ENCODE measurements at regions not wholly inside any gene's neighbourhood (a gene's known extent, or its start where the extent isn't known, plus 50 kb on each side); places are given as distances from the start of the nearest gene placed in this dataset.
"Not testable (repeated sequence)": the region's sequence is repeated elsewhere in the genome, so short reads cannot be mapped to it uniquely, and the experiment has no call there.

DNA sequence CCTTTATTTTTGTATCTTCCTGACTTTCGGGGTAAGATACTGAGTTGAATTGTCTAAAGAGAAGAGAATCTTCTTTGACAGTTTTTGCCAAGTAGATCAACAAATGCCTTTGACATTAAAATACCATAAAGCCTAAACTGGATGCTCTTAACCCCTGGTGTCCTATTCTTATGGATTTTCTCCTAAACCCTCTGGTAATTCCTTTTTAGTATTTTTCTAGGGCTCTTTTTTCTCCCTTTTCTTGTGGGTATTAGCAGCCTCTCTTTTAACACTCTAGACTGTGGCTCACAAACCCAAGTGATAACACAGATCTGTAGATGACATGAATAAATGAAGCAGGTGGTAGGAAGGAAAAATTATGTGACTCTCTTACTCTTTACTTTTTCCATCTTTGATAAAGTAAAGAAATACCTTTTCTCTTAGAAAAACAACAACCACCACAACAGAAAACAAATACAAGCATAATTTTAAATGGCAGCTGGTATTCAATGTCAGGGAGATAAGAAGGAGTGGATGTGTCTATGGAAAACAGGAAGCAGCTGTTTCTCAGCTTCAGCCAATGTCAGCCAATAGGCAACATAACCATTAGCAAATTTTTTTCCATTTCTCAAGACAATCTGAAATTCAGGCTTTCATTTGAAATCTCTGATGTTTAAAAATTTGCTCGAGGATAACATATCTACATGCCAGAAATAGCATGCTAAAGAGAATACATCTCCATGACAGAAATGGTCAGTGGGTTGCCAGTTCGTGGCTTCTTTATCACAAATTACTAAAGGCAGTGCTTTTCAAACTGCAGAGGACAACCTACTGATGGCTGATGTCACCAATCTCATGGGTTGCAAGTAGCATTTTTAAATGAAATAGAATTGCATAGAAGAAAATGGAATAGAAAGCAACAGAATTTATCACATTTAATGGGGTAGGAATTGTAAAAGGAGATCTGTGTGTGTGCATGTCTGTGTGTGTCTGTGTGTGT, 123.1 kb upstream of the KRR1 start:
- no peak for DNase-seq

DNA sequence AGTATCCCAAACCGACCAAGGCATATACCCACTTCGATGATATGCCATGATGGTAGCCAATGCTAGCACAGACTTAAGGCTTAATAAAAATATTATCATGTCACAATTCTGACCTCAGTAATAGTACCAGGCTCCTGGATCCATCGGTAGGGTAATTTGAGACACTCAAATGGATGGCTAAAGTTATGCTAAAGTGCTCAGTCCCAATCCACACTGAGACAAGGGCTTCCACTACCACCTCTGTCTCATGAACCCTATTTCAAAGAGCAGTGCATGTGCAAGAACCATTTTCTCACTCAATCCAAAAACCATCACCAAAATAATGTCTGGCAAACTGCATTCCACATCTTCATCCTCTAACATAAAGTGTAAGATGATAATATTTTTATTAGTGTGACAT, 122.4 kb upstream of the KRR1 start:
- DNase-seq: no peak

DNA sequence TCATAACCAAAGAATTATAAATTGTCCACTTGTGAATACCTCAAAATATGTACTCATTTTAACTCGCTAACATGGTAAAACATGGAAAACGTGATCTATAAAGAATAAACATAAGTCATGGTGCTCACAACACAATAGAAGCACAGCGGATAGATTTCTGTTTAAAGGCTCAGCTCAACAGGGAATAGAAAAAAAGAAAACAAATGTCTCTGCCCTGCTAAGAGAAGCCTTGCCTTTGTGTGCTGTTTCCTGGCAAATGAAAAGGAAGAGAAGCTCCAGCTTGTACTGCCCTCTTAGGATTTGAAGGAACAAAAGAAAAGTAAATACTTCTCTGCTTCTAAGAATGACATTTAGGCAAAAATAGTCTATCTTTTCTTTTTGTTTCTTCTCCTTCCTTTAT, 121.0 kb upstream of the KRR1 start:
- peak; percentile 17 for DNase-seq

DNA sequence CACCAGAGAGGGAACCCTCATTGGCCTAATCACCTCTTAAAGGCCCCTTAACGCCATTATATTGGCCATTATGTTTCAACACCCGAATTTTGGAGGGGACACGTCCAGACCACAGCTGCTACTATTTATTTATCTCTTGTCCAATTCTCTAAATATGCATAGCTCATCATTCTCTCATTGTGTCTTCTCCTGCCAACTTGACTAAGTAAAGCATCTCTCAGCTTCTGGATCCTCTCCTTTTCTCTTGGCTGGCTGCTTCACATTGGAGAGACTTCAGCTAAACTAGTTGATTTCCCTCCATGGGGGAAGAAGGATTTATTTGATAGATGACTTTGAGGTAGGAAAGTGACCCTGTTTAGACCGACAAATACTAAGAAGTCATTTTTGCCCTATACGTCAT, 120.4 kb upstream of the KRR1 start:
- no peak for DNase-seq

DNA sequence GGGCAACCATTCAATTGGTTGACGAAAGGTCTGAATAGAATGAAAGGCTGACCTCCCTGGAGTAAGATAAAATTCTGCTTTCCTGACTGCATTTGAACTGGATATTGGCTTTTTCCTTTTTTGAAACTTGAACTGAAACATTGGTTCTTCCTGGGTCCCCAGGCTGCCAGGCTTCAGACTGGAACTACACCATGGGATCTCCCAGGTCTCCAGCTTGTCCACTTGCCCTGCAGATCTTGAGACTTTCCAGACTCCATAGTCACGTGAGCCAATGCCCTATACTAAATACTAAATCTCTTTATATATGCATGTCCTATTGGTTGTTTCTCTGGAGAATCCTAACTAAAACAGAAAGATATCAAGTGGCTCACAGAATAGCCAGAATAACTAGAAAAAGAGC, 118.7 kb upstream of the KRR1 start:
- no peak for DNase-seq

DNA sequence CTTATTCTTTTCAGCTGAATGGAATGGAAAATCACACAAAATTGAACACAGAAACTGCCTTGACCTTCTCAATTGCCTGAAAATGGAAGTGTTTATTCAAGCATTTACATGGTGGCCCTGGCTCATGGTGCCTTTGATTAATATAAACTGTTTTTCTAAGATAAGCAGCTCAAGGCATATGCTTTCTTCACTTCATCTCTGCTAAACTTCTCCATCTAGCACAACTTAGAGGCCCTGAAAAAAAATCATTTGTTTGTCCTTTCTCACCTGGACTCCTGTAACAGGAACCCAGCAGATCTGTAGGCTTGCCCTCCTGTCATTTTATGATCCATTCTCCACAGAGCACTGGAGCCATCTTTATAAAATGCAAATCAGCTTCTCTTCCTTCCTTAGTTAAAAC, 117.5 kb upstream of the KRR1 start:
- DNase-seq: no peak

DNA sequence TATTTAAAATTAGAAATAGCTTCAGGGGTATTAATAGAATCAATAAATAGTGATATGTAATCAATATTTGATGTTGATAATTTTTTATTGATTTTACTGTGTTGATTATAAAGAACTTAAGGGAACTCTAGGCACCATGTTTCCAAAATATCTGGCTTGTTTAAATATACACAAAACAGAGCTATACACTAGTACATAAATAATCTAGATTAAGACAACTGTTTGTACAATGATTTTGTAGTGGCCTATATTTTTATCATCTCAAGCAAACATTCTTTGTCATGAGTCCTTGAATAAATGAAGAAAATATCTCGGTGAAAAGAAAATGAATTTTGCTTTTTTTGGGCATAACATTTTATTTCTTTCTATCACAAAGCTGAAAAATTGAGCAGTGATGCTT, 117.1 kb upstream of the KRR1 start:
- DNase-seq: no peak

DNA sequence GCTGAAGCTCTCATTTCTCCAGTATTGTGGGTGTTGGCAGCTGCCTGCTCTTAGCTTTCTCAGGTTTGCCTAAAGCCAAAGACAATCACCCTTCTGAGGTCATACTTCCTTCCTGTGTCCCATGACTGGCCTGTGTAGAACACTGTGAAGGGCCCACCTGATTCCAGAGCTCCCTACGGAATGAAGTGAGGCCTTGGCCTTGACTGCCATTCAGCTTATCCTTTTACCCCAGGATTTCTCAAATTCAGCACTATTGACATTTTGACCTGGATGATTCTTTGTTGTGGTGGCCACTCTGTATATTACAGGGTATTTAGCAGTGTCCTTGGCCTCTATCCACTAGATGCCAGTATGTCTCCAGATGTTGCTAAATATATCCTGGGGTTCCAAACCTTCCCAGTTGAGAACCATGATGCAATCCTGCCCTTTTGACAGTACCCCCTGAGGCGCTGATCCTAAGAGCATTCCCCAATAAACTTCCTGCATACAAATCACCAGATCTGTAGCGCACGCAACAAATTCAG, 112.3 kb upstream of the KRR1 start:
- peak; percentile 26 for DNase-seq

DNA sequence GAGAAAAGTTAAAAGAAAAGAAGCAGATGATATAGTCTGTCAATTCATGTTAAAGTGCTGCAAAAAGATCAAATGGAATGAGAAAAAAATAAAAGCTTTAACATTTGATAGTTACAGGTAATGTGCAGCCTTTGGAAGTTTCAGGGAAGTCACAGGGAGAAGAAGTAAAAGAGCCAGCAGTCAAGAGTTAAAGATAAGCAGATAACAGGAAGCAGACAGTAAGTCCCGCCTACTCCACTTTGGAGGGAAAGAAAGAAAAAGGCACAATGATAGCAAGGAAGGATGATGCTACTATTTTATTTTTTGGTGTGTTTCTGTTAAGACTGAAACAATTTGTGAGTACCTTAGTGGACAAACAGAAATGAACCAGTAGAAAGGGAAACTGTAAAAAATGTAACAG, 111.1 kb upstream of the KRR1 start:
- no peak for DNase-seq

DNA sequence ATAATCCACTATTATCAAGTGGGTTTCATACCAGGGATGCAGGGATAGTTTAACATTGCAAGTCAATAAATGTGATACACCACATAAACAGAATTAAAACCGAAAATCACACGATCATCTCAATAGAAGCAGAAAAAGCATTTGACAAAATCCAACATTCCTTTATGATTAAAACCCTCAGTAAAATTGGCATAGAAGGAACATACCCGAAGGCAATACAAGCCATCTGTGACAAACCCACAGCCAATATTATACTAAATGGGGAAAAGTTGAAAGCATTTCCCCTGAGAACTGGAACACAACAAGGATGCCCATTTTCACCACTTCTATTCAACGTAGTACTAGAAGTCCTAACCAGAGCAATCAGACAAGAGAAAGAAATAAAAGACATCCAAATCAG, 103.0 kb upstream of the KRR1 start:
- DNase-seq: not testable (repeated sequence)

DNA sequence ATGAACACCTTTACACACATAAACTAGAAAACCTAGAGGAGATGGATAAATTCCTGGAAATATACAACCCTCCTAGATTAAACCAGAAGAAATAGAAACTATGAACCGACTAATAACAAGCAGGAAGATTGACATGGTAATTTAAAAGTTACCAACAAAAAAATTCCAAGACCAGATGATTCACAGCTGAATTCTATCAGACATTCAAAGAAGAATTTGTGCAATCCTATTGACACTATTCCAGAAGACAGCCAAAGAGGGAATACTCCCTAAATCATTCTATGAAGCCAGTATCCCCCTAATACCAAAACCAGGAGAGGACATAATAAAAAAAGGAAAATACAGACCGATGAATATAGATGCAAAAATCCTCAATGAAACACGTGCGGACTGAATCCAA, 102.6 kb upstream of the KRR1 start:
- DNase-seq: peak; percentile 73

DNA sequence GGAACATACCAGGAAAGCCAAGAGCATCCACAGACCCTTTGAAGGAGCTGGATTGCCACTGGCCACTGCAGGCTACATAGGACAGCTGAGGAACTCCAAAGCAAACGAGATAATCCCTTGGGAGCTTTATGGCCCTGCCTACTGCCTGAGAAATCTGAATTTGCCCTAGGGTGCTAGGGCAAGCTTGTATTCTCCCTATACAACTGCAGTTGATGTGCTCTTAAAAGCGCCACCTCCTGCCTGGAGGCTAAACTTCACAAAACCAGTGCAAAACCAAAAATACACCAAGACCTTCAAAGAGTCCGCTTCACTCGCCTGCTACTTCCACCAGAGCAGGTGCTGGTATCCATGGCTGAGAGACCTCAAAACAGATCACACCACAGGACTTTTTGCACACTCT, 99.6 kb upstream of the KRR1 start:
- no peak for DNase-seq

DNA sequence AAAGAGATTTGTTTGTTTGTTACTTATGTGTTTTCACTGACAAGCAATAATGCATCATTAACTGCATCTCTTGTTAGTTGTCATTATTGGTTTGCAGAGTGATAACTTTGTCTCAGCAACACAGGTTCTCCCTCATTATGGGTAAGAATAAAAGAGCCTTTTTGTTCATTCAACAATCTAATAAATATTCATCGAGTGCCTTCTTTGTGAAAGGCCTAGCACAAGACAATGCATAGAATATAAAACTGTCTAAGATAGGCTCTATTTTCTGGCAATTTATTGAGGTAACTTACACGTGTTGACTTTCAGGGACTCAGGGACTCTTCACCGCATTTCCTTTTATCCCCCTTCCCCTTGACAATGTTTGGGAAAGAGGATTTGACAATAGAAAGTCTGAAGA, 95.5 kb upstream of the KRR1 start:
- no peak for DNase-seq

DNA sequence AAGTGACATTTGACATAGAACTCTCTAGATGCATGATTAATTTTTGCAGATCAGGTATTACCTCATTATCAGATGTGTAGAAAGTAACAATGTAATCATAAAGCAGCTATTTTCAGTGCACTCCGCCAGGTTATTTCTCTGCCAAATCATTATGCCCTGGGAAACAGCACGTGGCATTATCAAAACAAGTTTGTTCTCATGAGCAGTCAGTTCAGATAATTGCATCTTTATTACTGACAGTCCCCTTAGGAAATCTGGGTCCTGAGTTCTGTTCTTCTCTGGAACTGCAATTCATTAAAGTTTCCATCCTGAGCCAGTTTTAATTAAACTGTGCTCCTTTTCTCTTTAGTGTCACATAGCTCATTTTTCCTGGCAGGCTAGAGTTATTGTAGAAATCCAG, 94.7 kb upstream of the KRR1 start:
- no peak for DNase-seq

DNA sequence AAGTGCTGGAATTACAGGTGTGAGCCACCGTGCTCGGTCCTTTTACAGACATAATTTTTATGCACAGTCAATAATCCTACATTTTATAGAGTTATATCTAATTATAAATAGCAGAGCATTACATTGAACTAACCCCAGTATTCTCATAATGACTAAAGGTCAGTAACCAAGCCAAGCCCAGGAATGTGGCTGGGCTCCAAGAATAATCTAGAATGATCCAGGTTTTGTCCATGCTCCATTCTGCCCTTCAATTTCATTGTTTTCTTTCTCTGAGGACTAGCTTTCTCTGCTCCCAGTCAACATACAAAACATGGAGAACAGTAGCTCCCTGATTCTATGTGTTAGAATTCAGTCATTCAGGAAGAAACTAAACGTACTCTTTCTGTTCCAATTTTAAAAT, 92.1 kb upstream of the KRR1 start:
- DNase-seq: peak; percentile 36

DNA sequence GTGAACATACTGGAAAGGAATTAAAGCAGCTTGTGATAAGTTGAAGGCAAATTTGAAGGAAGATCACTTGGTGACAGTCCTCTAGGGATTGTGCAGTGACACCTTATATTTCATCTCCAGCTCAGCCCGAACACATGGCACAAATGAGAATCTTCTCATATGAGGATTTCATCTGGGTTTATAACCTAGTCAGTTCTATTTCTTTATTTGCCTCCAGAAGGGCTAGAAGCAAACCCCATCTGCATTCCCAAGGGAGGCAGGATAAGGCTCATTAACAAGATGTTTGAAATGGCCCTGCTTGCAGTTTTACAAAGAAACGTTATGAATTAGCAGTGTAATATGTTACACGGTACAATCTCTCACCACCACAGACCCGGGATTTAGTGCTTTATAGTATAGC, 90.7 kb upstream of the KRR1 start:
- no peak for DNase-seq

DNA sequence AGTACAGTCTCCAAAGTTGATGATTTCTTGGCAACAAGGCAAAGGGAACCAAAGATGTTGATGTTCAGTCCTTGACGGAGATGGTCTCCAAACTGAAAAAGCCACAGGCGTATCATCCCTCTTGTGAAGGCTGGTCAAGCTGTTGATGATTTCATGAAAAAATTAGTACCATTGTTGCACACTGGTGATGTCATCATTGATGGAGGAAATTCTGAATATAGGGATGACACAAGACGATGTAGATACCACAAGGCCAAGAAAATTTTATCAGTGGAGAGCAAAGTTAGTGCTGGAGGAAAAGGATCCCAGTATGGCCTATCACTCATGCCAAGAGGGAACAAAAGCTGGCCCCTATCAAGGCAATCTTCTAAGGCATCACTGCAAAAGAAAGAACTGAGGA, 88.7 kb upstream of the KRR1 start:
- no peak for DNase-seq

DNA sequence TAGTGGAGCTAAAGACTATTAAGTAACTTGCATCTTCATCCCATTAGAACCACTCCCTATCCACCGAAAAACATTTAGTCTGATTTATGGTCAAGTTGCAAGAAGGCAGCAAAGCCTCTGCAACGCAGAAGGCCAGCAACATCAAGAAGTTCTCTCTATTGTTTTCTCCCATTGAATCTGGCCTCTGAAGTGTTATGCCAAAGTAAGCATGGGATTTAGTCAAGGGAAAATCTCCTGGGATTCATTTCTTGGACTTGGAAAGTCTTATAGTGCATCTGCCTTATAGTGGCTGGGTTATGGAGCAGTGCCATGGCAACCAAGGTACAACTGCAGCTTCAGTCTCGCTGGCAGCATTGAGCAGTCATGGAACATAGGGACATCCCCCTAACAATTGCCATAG, 87.7 kb upstream of the KRR1 start:
- DNase-seq: peak; percentile 26

DNA sequence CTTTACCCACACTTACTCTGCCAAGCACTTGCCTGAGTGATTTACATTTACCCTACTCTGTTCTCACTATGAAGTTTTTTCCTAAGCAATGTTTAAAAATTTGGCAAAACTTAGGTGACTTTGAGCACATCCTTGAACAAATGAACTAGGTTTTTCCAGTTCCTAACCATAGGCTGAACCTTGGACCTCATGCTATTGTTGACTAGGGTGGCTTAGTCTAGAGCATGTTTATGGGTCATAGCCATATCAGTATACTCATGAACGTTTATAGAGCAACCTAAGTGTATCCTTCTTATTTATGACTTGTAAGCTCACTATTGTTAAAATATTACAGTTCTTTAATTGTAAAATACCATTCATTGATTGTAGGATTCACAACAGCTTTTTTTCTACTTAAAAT, 85.0 kb upstream of the KRR1 start:
- no peak for DNase-seq

DNA sequence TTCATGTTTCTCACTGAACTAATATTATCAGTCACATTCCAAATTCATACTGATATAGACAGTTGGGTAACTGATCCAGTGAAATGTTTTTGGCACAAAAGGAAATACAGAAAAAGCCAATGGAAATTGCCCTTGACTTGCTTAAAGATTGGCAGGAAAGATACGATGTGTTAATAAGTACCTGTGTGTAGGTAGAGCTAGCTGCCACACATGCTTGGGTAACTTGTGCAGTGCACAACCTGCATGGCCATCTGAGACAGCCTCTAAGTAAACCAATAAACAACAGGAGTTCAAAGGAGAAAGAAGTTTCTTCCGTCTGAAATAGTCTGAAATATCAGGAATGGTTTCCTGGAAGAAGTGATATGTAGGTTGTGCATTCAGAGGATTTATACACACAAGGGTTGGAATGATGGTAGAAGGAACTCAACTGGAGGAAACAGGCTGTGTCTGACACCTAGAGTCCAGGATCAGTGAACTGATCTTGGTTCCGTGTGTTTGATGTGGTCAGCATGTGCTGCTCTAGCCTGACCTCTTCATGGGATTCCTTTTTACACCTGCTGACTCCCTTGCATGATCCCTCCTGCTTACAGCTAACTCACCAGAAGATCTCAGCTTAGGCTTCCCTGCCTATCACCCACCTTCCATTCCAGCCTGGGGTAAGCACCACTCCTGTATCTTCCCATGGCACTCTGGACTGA, 81.4 kb upstream of the KRR1 start:
- DNase-seq: no peak

DNA sequence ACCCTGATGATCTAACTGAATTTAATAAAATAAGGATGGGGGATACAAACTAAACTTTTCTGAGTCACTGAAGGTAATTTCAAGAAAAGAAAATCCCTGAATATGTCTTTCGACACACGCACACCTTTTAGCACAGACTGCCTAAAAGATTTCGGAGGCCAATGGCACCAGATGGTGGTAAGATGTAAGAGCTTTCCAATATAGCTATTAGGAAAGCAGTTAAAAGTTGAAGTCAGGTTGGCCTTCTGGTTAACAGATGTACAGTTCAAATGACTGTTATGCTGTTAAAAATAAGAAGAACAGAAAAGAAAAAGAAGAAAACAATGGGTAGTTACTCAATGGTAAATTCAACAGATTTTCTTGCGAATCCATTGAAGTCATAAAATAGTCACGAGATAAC, 80.7 kb upstream of the KRR1 start:
- no peak for DNase-seq

DNA sequence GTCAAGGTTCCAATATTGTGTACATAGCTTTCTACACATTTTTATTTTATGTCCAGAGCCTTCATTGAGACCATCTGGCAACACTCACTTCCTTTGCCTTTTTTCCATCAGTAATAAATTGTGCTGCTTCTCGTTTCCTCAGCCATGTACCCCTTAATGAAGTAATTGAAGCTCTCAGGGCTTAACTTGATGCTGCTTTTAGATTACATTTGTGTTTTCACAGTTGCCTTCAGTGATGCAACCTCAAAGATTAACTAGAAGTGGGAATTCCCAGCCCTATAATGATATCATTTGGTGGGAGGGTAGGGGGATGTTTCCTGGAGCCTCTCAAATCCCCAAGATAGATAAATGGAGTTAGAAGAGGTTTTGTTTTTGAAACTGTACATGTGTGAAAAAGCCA, 80.2 kb upstream of the KRR1 start:
- DNase-seq: peak; percentile 17

DNA sequence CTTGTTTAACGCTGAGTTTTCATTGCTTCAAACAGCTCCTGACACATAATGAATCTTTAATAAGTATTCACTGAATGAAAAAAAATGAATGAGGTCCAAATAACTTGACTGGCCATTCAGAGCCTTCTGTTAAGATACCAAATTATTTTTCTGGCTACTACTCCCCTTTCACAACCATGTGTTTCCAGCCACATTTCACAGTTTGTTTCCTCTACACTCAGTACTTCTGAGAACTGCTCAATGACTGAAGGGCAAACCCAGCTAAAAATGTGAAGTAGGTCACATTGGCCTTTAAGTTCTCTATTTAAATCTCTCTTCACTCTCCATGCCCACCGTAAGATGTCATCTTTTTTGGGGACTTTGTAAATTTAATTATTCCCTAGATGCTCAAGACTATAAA, 78.4 kb upstream of the KRR1 start:
- no peak for DNase-seq
